HEK293T (cell line): ENCODE measurements at regions not wholly inside any gene's neighbourhood (a gene's known extent, or its start where the extent isn't known, plus 50 kb on each side); places are given as distances from the start of the nearest gene placed in this dataset.

ENCODE experiments used
- CTCF ChIA-PET: fragments of 350-600 bp; formaldehyde crosslinking; extraction: SDS; loops from one replicate; lab custom pipeline; 2021; ENCODE audit warnings: antibody characterized with exemption, inconsistent platforms; lab: Yijun Ruan, JAX
- POLR2A ChIA-PET: fragments of 350-600 bp; formaldehyde crosslinking; extraction: SDS; loops from one replicate; lab custom pipeline; 2020; ENCODE audit warnings: antibody characterized with exemption, inconsistent platforms; lab: Yijun Ruan, JAX
- DNase-seq: peaks from one replicate; pipeline ENCODE4 v3.0.0; 2012; ENCODE audit warnings: mixed read lengths; ENCODE audit errors: extremely low spot score
- ARNT ChIP-seq: fragments of 450-650 bp; IDR thresholded peaks from 2 replicates; pipeline ENCODE4 v1.6.1; 2017; ENCODE audit warnings: mild to moderate bottlenecking
- BHLHE40 ChIP-seq: fragments of 450-650 bp; IDR thresholded peaks from 2 replicates; pipeline ENCODE4 v1.6.1; 2016; ENCODE audit warnings: mild to moderate bottlenecking, moderate library complexity, borderline replicate concordance
- CTBP1 ChIP-seq: fragments of 450-650 bp; IDR thresholded peaks from 2 replicates; pipeline ENCODE4 v1.6.1; 2016; ENCODE audit warnings: borderline replicate concordance
- ELF4 ChIP-seq: fragments of 450-650 bp; IDR thresholded peaks from 2 replicates; pipeline ENCODE4 v1.6.1; 2017; ENCODE audit warnings: antibody characterized with exemption
- FOXA1 ChIP-seq: fragments of 450-650 bp; IDR thresholded peaks from 2 replicates; pipeline ENCODE4 v1.6.1; 2016; ENCODE audit warnings: mild to moderate bottlenecking
- FOXK2 ChIP-seq: fragments of 450-650 bp; IDR thresholded peaks from 2 replicates; pipeline ENCODE4 v1.6.1; 2016; ENCODE audit warnings: mild to moderate bottlenecking
- FOXM1 ChIP-seq: fragments of 450-650 bp; IDR thresholded peaks from 2 replicates; pipeline ENCODE4 v1.6.1; 2017; ENCODE audit warnings: mild to moderate bottlenecking, borderline replicate concordance
- HDGF ChIP-seq: fragments of 450-650 bp; IDR thresholded peaks from 2 replicates; pipeline ENCODE4 v1.6.1; 2017; ENCODE audit warnings: antibody characterized with exemption, borderline replicate concordance
- L3MBTL2 ChIP-seq: fragments of 450-650 bp; conservative IDR thresholded peaks from 2 replicates; pipeline ENCODE4 v1.6.1; 2016; ENCODE audit warnings: mild to moderate bottlenecking
- LEF1 ChIP-seq: fragments of 450-650 bp; IDR thresholded peaks from 2 replicates; pipeline ENCODE4 v1.6.1; 2017; ENCODE audit warnings: mild to moderate bottlenecking, borderline replicate concordance
- NFRKB ChIP-seq: fragments of 450-650 bp; IDR thresholded peaks from 2 replicates; pipeline ENCODE4 v1.6.1; 2016; ENCODE audit warnings: mild to moderate bottlenecking, moderate library complexity
- PKNOX1 ChIP-seq: fragments of 450-650 bp; IDR thresholded peaks from 2 replicates; pipeline ENCODE4 v1.6.1; 2016
- SP1 ChIP-seq: fragments of 450-650 bp; IDR thresholded peaks from 2 replicates; pipeline ENCODE4 v1.6.1; 2017
- SUZ12 ChIP-seq: fragments of 450-650 bp; IDR thresholded peaks from 2 replicates; pipeline ENCODE4 v1.6.1; 2016; ENCODE audit warnings: mild to moderate bottlenecking
- TARDBP ChIP-seq: fragments of 450-650 bp; IDR thresholded peaks from 2 replicates; pipeline ENCODE4 v1.6.1; 2016
- ZNF384 ChIP-seq: fragments of 450-650 bp; IDR thresholded peaks from 2 replicates; pipeline ENCODE4 v1.6.1; 2016

- TF ChIP-seq L3MBTL2, result no peak
- TF ChIP-seq HDGF, result no peak
- TF ChIP-seq ZNF384, result no peak
- no peak for TF ChIP-seq SP1
- TF ChIP-seq NFRKB, result no peak
- no peak for TF ChIP-seq CTBP1
- no peak for TF ChIP-seq PKNOX1
- TF ChIP-seq FOXM1, result no peak
- TF ChIP-seq FOXK2, result no peak
- TF ChIP-seq ARNT, result no peak
- no peak for TF ChIP-seq BHLHE40
- TF ChIP-seq ELF4, result no peak
- TF ChIP-seq TARDBP, result no peak
- no peak for TF ChIP-seq FOXA1
- TF ChIP-seq LEF1, result no peak
- TF ChIP-seq SUZ12, result no peak
- ChIA-PET POLR2A (no interaction called here), CTCF (no interaction called here)
- DNase-seq, result no peak
Measured at GRCh38 chr3:70646635-70647034, 334.2 kb upstream of the MDFIC2 start.

- ChIA-PET CTCF (no interaction called here), POLR2A (no interaction called here)
- TF ChIP-seq BHLHE40 (no peak), FOXK2 (no peak), HDGF (no peak), SP1 (no peak), LEF1 (no peak), FOXA1 (no peak), CTBP1 (no peak), FOXM1 (no peak), PKNOX1 (no peak), L3MBTL2 (no peak), ZNF384 (no peak), ELF4 (no peak), SUZ12 (no peak), NFRKB (no peak), TARDBP (no peak), ARNT (no peak)
- no peak for DNase-seq
Measured at GRCh38 chr3:70640481-70640880, 328.0 kb upstream of the MDFIC2 start.

GRCh38 chr3:70635301-70635700 is 322.9 kb upstream of the MDFIC2 start:
- ChIA-PET POLR2A (no interaction called here), CTCF (no interaction called here)
- DNase-seq, result no peak
- TF ChIP-seq PKNOX1 (no peak), FOXA1 (no peak), NFRKB (no peak), TARDBP (no peak), HDGF (no peak), ZNF384 (no peak), FOXK2 (no peak), LEF1 (no peak), ELF4 (no peak), CTBP1 (no peak), SUZ12 (no peak), SP1 (no peak), BHLHE40 (no peak), L3MBTL2 (no peak)

- ChIA-PET POLR2A (no interaction called here), CTCF (no interaction called here)
- TF ChIP-seq FOXM1, result no peak
- no peak for DNase-seq
Measured at GRCh38 chr3:70631716-70632307, 319.4 kb upstream of the MDFIC2 start.

GRCh38 chr3:70621451-70621850 is 309.0 kb upstream of the MDFIC2 start:
- no peak for DNase-seq
- no peak for TF ChIP-seq FOXA1
- POLR2A ChIA-PET, result no interaction called here
- CTCF ChIA-PET, result no interaction called here

- TF ChIP-seq L3MBTL2 (no peak), BHLHE40 (no peak), ZNF384 (no peak), LEF1 (no peak), NFRKB (no peak), HDGF (no peak), TARDBP (no peak), SUZ12 (no peak), ARNT (no peak), ELF4 (no peak), PKNOX1 (no peak), CTBP1 (no peak), FOXA1 (no peak), FOXK2 (no peak), SP1 (no peak), FOXM1 (no peak)
- ChIA-PET CTCF (no interaction called here), POLR2A (no interaction called here)
- DNase-seq, result no peak
Measured at GRCh38 chr3:70620956-70621355, 308.5 kb upstream of the MDFIC2 start.
